ENCODE measurements at regions not wholly inside any gene's neighbourhood (a gene's known extent, or its start where the extent isn't known, plus 50 kb on each side); places are given as distances from the start of the nearest gene placed in this dataset.

GRCh38 chr3:18071833-18072232 lies 329.4 kb upstream of the TBC1D5 start:
- no peaks in the 10 kb centered on the region for H3K9me3 ChIP-seq (ENCODE audit: control insufficient read depth, low read depth, low read length)
- no peak overlapping the region for H3K14ac ChIP-seq (ENCODE audit: insufficient read depth, low read length)
- no peaks in the 10 kb centered on the region for H3K27me3 Mint-ChIP-seq (ENCODE audit: low read depth)
- no peak overlapping the region for H2BK20ac ChIP-seq (ENCODE audit: low read depth, low read length, poor library complexity, severe bottlenecking)
- no peak overlapping the region for H2AK5ac ChIP-seq (ENCODE audit: insufficient read length, low read length)
- H3K23ac ChIP-seq (ENCODE audit: insufficient read length, low read depth, low read length) = no peak overlapping the region
- H3K27ac Mint-ChIP-seq = no peak overlapping the region
- H3K4me2 ChIP-seq (ENCODE audit: insufficient read depth, insufficient read length, low read length) = no peak overlapping the region
- no peaks in the 10 kb centered on the region for H3K9me3 Mint-ChIP-seq
- no peak overlapping the region for H4K91ac ChIP-seq (ENCODE audit: insufficient read length, low read depth, low read length)
- H4K20me1 ChIP-seq (ENCODE audit: control insufficient read depth, insufficient read depth, insufficient read length) = no peaks in the 10 kb centered on the region
- no peak for DNase-seq
- no peak overlapping the region for H3K9ac ChIP-seq (ENCODE audit: extremely low read depth, insufficient read length, low read length)
- no peak overlapping the region for H3K18ac ChIP-seq (ENCODE audit: insufficient read length, low read depth, low read length)
- H3K4me3 Mint-ChIP-seq = no peak overlapping the region
- no peak overlapping the region for H2BK5ac ChIP-seq (ENCODE audit: insufficient read length, low read length)
- no peaks in the 10 kb centered on the region for H3K4me1 ChIP-seq (ENCODE audit: insufficient read depth, low read length)
- no peaks in the 10 kb centered on the region; a peak in 1 of 7 replicates for H3K36me3 Mint-ChIP-seq (ENCODE audit: insufficient read depth in 1 of 3, low read depth in 3 of 3)
- TF ChIP-seq CTCF (conservative IDR thresholded peaks at IDR 0.05) = no peak
- no peak overlapping the region for H3K56ac ChIP-seq (ENCODE audit: insufficient read length, low read depth, low read length)
- no peak overlapping the region for H3K27ac ChIP-seq (ENCODE audit: insufficient read length, low read depth, low read length)
- H2BK12ac ChIP-seq (ENCODE audit: insufficient read length, low read depth, low read length) = no peak overlapping the region
- no peaks in the 10 kb centered on the region for H3K79me1 ChIP-seq (ENCODE audit: insufficient read depth, low read depth, low read length, poor library complexity, severe bottlenecking)
- no peak overlapping the region for H4K5ac ChIP-seq (ENCODE audit: insufficient read length, low read depth, low read length)
- H3K23me2 ChIP-seq (ENCODE audit: insufficient read length, low read depth, low read length, poor library complexity, severe bottlenecking) = no peaks in the 10 kb centered on the region
- no peak overlapping the region for H4K8ac ChIP-seq (replicated peaks; ENCODE audit: insufficient read length, low read depth, low read length)
- H2BK15ac ChIP-seq (ENCODE audit: low read depth, low read length) = no peak overlapping the region
- H2BK120ac ChIP-seq (ENCODE audit: low read depth, low read length, poor library complexity, severe bottlenecking) = no peak overlapping the region
- H3K4ac ChIP-seq (ENCODE audit: low read depth, low read length) = no peak overlapping the region
- no peaks in the 10 kb centered on the region for H3K27me3 ChIP-seq (ENCODE audit: insufficient read depth, low read length)
- H3K79me2 ChIP-seq (ENCODE audit: insufficient read depth, low read length) = no peaks in the 10 kb centered on the region
- H2AFZ ChIP-seq (ENCODE audit: low read length) = no peak overlapping the region
- H3T11ph ChIP-seq (ENCODE audit: low read length) = no peak overlapping the region
- H3K4me1 Mint-ChIP-seq = peaks cover 7 to 13% of the 10 kb centered on the region in 2 experiments
